GM23338 (cell line): ENCODE measurements at regions not wholly inside any gene's neighbourhood (a gene's known extent, or its start where the extent isn't known, plus 50 kb on each side); places are given as distances from the start of the nearest gene placed in this dataset.

Experiments
- ATAC-seq: fragments of 200-7000 bp; cut with Tn5 transposase; 3 replicates; pipeline ENCODE4 v1.9.1; 2020
- DNase-seq: peaks from one replicate; pipeline ENCODE4 v3.0.0-alpha.2; 2015; ENCODE audit warnings: low spot score
- H2AFZ ChIP-seq: fragments of 200-600 bp; sonication (generic); 2 replicates; pipeline ENCODE4 v1.8.0; 2016; ENCODE audit warnings: antibody characterized with exemption, mild to moderate bottlenecking, moderate library complexity
- H3F3A ChIP-seq: fragments of 200-600 bp; sonication (generic); replicated peaks from 2 replicates; pipeline ENCODE4 v1.8.0; 2017; ENCODE audit warnings: antibody characterized with exemption, mixed run types, low read depth
- H3K27ac ChIP-seq: fragments of 200-600 bp; sonication (generic); 2 replicates; pipeline ENCODE4 v1.6.1; 2016; ENCODE audit warnings: low read depth
- H3K27me3 ChIP-seq: fragments of 200-600 bp; sonication (generic); 2 replicates; pipeline ENCODE4 v1.8.0; 2016; ENCODE audit warnings: mild to moderate bottlenecking, mixed run types, moderate library complexity; ENCODE audit not compliant: insufficient read depth
- H3K36me3 ChIP-seq: fragments of 200-600 bp; sonication (generic); 2 replicates; pipeline ENCODE4 v1.8.0; 2016; ENCODE audit warnings: mild to moderate bottlenecking; ENCODE audit not compliant: insufficient read depth
- H3K4me1 ChIP-seq: fragments of 200-600 bp; sonication (generic); 2 replicates; pipeline ENCODE4 v1.8.0; 2016; ENCODE audit warnings: mild to moderate bottlenecking, moderate library complexity; ENCODE audit not compliant: insufficient read depth
- H3K4me2 ChIP-seq: fragments of 200-600 bp; sonication (generic); 2 replicates; pipeline ENCODE4 v1.7.1; 2017; ENCODE audit warnings: mixed run types
- H3K4me3 ChIP-seq: fragments of 200-600 bp; sonication (generic); 2 replicates; pipeline ENCODE4 v1.6.1; 2016; ENCODE audit warnings: mixed run types
- H3K79me2 ChIP-seq: fragments of 200-600 bp; sonication (generic); replicated peaks from 2 replicates; pipeline ENCODE4 v1.8.0; 2017; ENCODE audit warnings: mild to moderate bottlenecking; ENCODE audit not compliant: insufficient read depth
- H3K9me2 ChIP-seq: fragments of 200-600 bp; sonication (generic); 2 replicates; pipeline ENCODE4 v1.8.0; 2017; ENCODE audit not compliant: insufficient read depth
- H4K20me1 ChIP-seq: fragments of 200-600 bp; sonication (generic); replicated peaks from 2 replicates; pipeline ENCODE4 v1.8.0; 2017; ENCODE audit warnings: mild to moderate bottlenecking; ENCODE audit not compliant: insufficient read depth
- H3K27ac Mint-ChIP-seq: 2 replicates; pipeline ENCODE4 v1.8.0; 2020; ENCODE audit warnings: inconsistent platforms, mild to moderate bottlenecking, moderate library complexity, mixed read lengths
- H3K27me3 Mint-ChIP-seq: 3 replicates; pipeline ENCODE4 v1.8.0; 2022; ENCODE audit warnings: low read depth, mild to moderate bottlenecking, moderate library complexity, mixed read lengths, inconsistent platforms; ENCODE audit not compliant: insufficient read depth, poor library complexity
- H3K36me3 Mint-ChIP-seq: 3 replicates; pipeline ENCODE4 v1.8.0; 2021; ENCODE audit warnings: low read depth, mild to moderate bottlenecking, inconsistent platforms, moderate library complexity, mixed read lengths
- H3K4me1 Mint-ChIP-seq: 3 replicates; pipeline ENCODE4 v1.8.0; 2020; ENCODE audit warnings: mild to moderate bottlenecking, inconsistent platforms, mixed read lengths
- H3K4me3 Mint-ChIP-seq: 3 replicates; pipeline ENCODE4 v1.8.0; 2021; ENCODE audit warnings: moderate library complexity, mild to moderate bottlenecking, inconsistent platforms, mixed read lengths
- H3K9me3 Mint-ChIP-seq: 3 replicates; pipeline ENCODE4 v1.8.0; 2020; ENCODE audit warnings: moderate library complexity, mild to moderate bottlenecking, inconsistent platforms, mixed read lengths
- CREB1 ChIP-seq: fragments of 250-450 bp; sonication (Bioruptor Pico); IDR thresholded peaks from 2 replicates; pipeline ENCODE4 v1.5.0; 2020; ENCODE audit warnings: low read depth, mild to moderate bottlenecking, moderate library complexity
- CTCF ChIP-seq, 2 experiments: fragments of 200-600 bp in 1 of 2; sonication (generic) in 1 of 2; conservative IDR thresholded peaks; 2 replicates each; pipeline versions ENCODE4 v1.5.1 to v1.6.1; 2016 to 2017; ENCODE audit warnings: antibody characterized with exemption in 2 of 2, low read depth in 2 of 2, mild to moderate bottlenecking in 2 of 2, moderate library complexity in 1 of 2
- ETS1 ChIP-seq: IDR thresholded peaks from 2 replicates; pipeline ENCODE4 v1.6.1; 2016; ENCODE audit warnings: antibody characterized with exemption
- EZH2 ChIP-seq: fragments of 200-600 bp; sonication (generic); IDR thresholded peaks from one replicate; pipeline ENCODE4 v1.8.0; 2017; ENCODE audit warnings: antibody characterized with exemption, mild to moderate bottlenecking, low read depth; ENCODE audit not compliant: unreplicated experiment
- EZH2phosphoT487 ChIP-seq: fragments of 200-600 bp; sonication (generic); IDR thresholded peaks from one replicate; pipeline ENCODE4 v1.8.1; 2018; ENCODE audit warnings: antibody characterized with exemption; ENCODE audit not compliant: unreplicated experiment
- JUNB ChIP-seq: IDR thresholded peaks from one replicate; pipeline ENCODE4 v1.6.1; 2016; ENCODE audit warnings: antibody characterized with exemption; ENCODE audit not compliant: unreplicated experiment
- NANOG ChIP-seq: IDR thresholded peaks from 2 replicates; pipeline ENCODE4 v1.6.1; 2016; ENCODE audit warnings: antibody characterized with exemption, borderline replicate concordance
- POLR2AphosphoS5 ChIP-seq: IDR thresholded peaks from 2 replicates; pipeline ENCODE4 v1.6.1; 2016; ENCODE audit warnings: antibody characterized with exemption, low read depth
- STAT1 ChIP-seq: IDR thresholded peaks from one replicate; pipeline ENCODE4 v1.6.1; 2016; ENCODE audit warnings: antibody characterized with exemption; ENCODE audit not compliant: unreplicated experiment
- ZNF114 ChIP-seq: fragments of 250-450 bp; sonication (Bioruptor Pico); IDR thresholded peaks from 2 replicates; pipeline ENCODE4 v1.5.0; 2020; ENCODE audit warnings: mild to moderate bottlenecking, moderate library complexity
- ZNF331 ChIP-seq: fragments of 250-450 bp; sonication (Bioruptor Pico); IDR thresholded peaks from 2 replicates; pipeline ENCODE4 v1.5.0; 2020; ENCODE audit warnings: low read depth, mild to moderate bottlenecking, moderate library complexity
- TF ChIP-seq, protein P1 (sequence below): IDR thresholded peaks from one replicate; pipeline ENCODE4 v1.6.1; 2018; ENCODE audit warnings: antibody characterized with exemption; ENCODE audit not compliant: unreplicated experiment

DNA sequence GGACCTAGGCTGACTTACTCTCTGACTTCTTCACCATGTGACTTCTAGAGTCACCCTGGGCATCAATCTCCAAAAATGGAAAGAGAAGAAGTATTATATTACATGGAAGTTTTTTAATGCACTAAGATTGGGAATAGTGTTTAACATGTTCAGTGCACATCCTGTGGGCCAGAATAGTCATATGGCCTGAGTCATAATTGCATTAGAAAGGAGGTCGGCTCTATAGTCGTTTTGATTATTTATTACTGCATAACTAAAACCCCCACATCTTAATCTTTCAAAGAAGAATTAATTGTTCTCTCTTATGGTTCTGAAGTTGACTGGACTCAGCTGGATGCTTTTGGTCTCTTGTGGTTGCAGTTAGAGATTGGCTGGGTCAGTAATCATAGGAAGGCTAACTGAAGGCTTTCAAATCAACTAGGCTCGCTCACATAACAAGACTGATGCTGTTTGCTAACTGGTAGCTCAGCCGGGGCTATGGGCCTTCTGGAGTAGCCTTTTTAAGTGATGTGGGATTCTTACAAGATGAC is 810.6 kb upstream of the ADGRL4 start:
- no peaks in the 10 kb centered on the region for H3K27me3 Mint-ChIP-seq
- no peaks in the 10 kb centered on the region for H3K4me1 Mint-ChIP-seq
- no peak overlapping the region for H3K4me3 ChIP-seq
- no peaks in the 10 kb centered on the region for H3K9me3 Mint-ChIP-seq
- ATAC-seq (no peak), DNase-seq (no peak)
- H3K9me2 ChIP-seq, result no peaks in the 10 kb centered on the region; the same call in 1 of the 2 replicates
- H3K36me3 Mint-ChIP-seq, result no peaks in the 10 kb centered on the region
- no peak overlapping the region for H3K4me2 ChIP-seq
- H3F3A ChIP-seq, result no peaks in the 10 kb centered on the region
- no peak overlapping the region for H3K27ac Mint-ChIP-seq
- H4K20me1 ChIP-seq, result no peaks in the 10 kb centered on the region
- no peak overlapping the region for H3K4me3 Mint-ChIP-seq
- H3K36me3 ChIP-seq, result no peaks in the 10 kb centered on the region
- no peak overlapping the region for H3K27ac ChIP-seq
- H3K79me2 ChIP-seq, result no peaks in the 10 kb centered on the region
- TF ChIP-seq EZH2phosphoT487, result no peak
- H3K27me3 ChIP-seq, result no peaks in the 10 kb centered on the region
- H2AFZ ChIP-seq, result no peak overlapping the region
- no peaks in the 10 kb centered on the region for H3K4me1 ChIP-seq

GRCh38 chr1:79815115-79815514 is 808.6 kb upstream of the ADGRL4 start:
- no peak overlapping the region for H3K4me3 ChIP-seq
- H3K36me3 Mint-ChIP-seq, result no peaks in the 10 kb centered on the region
- H3K36me3 ChIP-seq, result no peaks in the 10 kb centered on the region
- no peak overlapping the region for H3K27ac ChIP-seq
- no peaks in the 10 kb centered on the region for H3K9me2 ChIP-seq
- no peak for TF ChIP-seq CREB1 (CRISPR knock-in tag)
- DNase-seq, result no peak
- H3K4me1 ChIP-seq, result no peaks in the 10 kb centered on the region
- no peaks in the 10 kb centered on the region for H3K79me2 ChIP-seq
- no peak overlapping the region for H3K4me3 Mint-ChIP-seq
- no peaks in the 10 kb centered on the region for H3K27me3 ChIP-seq
- no peaks in the 10 kb centered on the region for H4K20me1 ChIP-seq
- H2AFZ ChIP-seq, result no peak overlapping the region
- H3K4me2 ChIP-seq, result no peak overlapping the region
- H3F3A ChIP-seq, result no peaks in the 10 kb centered on the region
- no peaks in the 10 kb centered on the region for H3K27me3 Mint-ChIP-seq
- H3K4me1 Mint-ChIP-seq, result no peaks in the 10 kb centered on the region
- ATAC-seq, result no peak
- H3K9me3 Mint-ChIP-seq, result no peaks in the 10 kb centered on the region
- no peak overlapping the region for H3K27ac Mint-ChIP-seq

- peaks cover 11% of the 10 kb centered on the region for H3K9me3 Mint-ChIP-seq
- no peaks in the 10 kb centered on the region for H3K9me2 ChIP-seq
- H3F3A ChIP-seq, result no peaks in the 10 kb centered on the region
- no peak overlapping the region for H3K27ac Mint-ChIP-seq
- H3K4me3 ChIP-seq, result no peak overlapping the region
- no peaks in the 10 kb centered on the region for H3K27me3 Mint-ChIP-seq
- H3K36me3 ChIP-seq, result no peaks in the 10 kb centered on the region
- peaks cover 9% of the 10 kb centered on the region; the same call in 2 of the 3 replicates for H3K36me3 Mint-ChIP-seq
- H3K79me2 ChIP-seq, result no peaks in the 10 kb centered on the region
- H3K4me2 ChIP-seq, result no peak overlapping the region
- H3K4me1 Mint-ChIP-seq, result no peaks in the 10 kb centered on the region
- H4K20me1 ChIP-seq, result no peaks in the 10 kb centered on the region
- H3K4me1 ChIP-seq, result no peaks in the 10 kb centered on the region
- no peak overlapping the region for H3K27ac ChIP-seq
- H3K27me3 ChIP-seq, result no peaks in the 10 kb centered on the region
- no peak for DNase-seq
- H3K4me3 Mint-ChIP-seq, result no peak overlapping the region
- no peak overlapping the region for H2AFZ ChIP-seq
- no peak for ATAC-seq
- no peak for TF ChIP-seq POLR2AphosphoS5
- TF ChIP-seq, protein P1, sequence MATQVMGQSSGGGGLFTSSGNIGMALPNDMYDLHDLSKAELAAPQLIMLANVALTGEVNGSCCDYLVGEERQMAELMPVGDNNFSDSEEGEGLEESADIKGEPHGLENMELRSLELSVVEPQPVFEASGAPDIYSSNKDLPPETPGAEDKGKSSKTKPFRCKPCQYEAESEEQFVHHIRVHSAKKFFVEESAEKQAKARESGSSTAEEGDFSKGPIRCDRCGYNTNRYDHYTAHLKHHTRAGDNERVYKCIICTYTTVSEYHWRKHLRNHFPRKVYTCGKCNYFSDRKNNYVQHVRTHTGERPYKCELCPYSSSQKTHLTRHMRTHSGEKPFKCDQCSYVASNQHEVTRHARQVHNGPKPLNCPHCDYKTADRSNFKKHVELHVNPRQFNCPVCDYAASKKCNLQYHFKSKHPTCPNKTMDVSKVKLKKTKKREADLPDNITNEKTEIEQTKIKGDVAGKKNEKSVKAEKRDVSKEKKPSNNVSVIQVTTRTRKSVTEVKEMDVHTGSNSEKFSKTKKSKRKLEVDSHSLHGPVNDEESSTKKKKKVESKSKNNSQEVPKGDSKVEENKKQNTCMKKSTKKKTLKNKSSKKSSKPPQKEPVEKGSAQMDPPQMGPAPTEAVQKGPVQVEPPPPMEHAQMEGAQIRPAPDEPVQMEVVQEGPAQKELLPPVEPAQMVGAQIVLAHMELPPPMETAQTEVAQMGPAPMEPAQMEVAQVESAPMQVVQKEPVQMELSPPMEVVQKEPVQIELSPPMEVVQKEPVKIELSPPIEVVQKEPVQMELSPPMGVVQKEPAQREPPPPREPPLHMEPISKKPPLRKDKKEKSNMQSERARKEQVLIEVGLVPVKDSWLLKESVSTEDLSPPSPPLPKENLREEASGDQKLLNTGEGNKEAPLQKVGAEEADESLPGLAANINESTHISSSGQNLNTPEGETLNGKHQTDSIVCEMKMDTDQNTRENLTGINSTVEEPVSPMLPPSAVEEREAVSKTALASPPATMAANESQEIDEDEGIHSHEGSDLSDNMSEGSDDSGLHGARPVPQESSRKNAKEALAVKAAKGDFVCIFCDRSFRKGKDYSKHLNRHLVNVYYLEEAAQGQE, result no peak
- TF ChIP-seq CREB1 (CRISPR knock-in tag), result no peak
- TF ChIP-seq ETS1, result no peak
- TF ChIP-seq EZH2, result no peak
- no peak for TF ChIP-seq EZH2phosphoT487
- TF ChIP-seq JUNB, result no peak
- TF ChIP-seq NANOG, result no peak
- TF ChIP-seq ZNF331 (CRISPR knock-in tag), result no peak
- no peak for TF ChIP-seq STAT1
- TF ChIP-seq CTCF (conservative IDR thresholded peaks at IDR 0.05; ENCODE audit: low read depth in 2 of 2), result no peak
- TF ChIP-seq ZNF114 (CRISPR knock-in tag), result no peak
Observed at GRCh38 chr1:79811173-79811572, 804.6 kb upstream of the ADGRL4 start.
